ENCODE measurements at regions not wholly inside any gene's neighbourhood (a gene's known extent, or its start where the extent isn't known, plus 50 kb on each side); places are given as distances from the start of the nearest gene placed in this dataset.

- Histone ChIP-seq H3K27me3 (ENCODE audit: insufficient read depth, low read depth) (no peaks in the 10 kb centered on the region), H3K4me2 (no peak overlapping the region; the same call in 1 of the 2 replicates), H3K27ac (no peak overlapping the region), H3K9me3 (ENCODE audit: insufficient read depth, low read depth) (no peaks in the 10 kb centered on the region), H4K20me1 (ENCODE audit: insufficient read depth) (no peaks in the 10 kb centered on the region), H3K79me2 (ENCODE audit: low read depth) (no peaks in the 10 kb centered on the region), H3F3A (ENCODE audit: insufficient read depth, low read depth) (peaks cover 28% of the 10 kb centered on the region), H3K4me3 (no peak overlapping the region), H3K36me3 (ENCODE audit: low read depth) (no peaks in the 10 kb centered on the region), H3K9me2 (ENCODE audit: insufficient read depth) (no peaks in the 10 kb centered on the region), H3K4me1 (replicated peaks; ENCODE audit: insufficient read depth) (peaks cover 47% of the 10 kb centered on the region), H2AFZ (no peak overlapping the region)
- DNase-seq: peak; percentile 12 to 69
- no TSS peak for BruUV-seq (replicated peaks)
- ChIA-PET POLR2A (ENCODE audit: unreplicated experiment) (interaction anchor here (0.8 kb wide), 1 partner anchor 542 kb away, joined by 7 read pairs; no protein-coding TSS in a partner anchor), CTCF (no interaction called here)
- TF ChIP-seq CTCF (conservative IDR thresholded peaks at IDR 0.05): no peak
- TF ChIP-seq EZH2 (IDR thresholded peaks at IDR 0.05; ENCODE audit: low read depth): no peak
- intact Hi-C loops (cut with micrococcal nuclease; ENCODE audit: unreplicated experiment): loop anchor here (5.0 kb wide), 2 partner anchors 453 to 528 kb away; partner anchors contain the start of genes SIX1 and SIX4
Observed at GRCh38 chr14:61174987-61175386, 106.2 kb downstream of the TMEM30B start.

GRCh38 chr14:61174441-61174891 is 106.7 kb downstream of the TMEM30B start:
- Histone ChIP-seq H3K36me3 (ENCODE audit: low read depth) (no peaks in the 10 kb centered on the region), H3F3A (ENCODE audit: insufficient read depth, low read depth) (peaks cover 28% of the 10 kb centered on the region), H2AFZ (no peak overlapping the region), H3K4me1 (replicated peaks; ENCODE audit: insufficient read depth) (peaks cover 43% of the 10 kb centered on the region), H3K79me2 (ENCODE audit: low read depth) (no peaks in the 10 kb centered on the region), H3K9me2 (ENCODE audit: insufficient read depth) (no peaks in the 10 kb centered on the region), H4K20me1 (ENCODE audit: insufficient read depth) (no peaks in the 10 kb centered on the region), H3K4me3 (no peak overlapping the region), H3K9me3 (ENCODE audit: insufficient read depth, low read depth) (no peaks in the 10 kb centered on the region), H3K27ac (no peak overlapping the region), H3K27me3 (ENCODE audit: insufficient read depth, low read depth) (no peaks in the 10 kb centered on the region), H3K4me2 (no peak overlapping the region; the same call in 1 of the 2 replicates)
- ChIA-PET CTCF (no interaction called here), POLR2A (ENCODE audit: unreplicated experiment) (interaction anchor here (0.7 kb wide), 1 partner anchor 104 kb away, joined by 7 read pairs; no protein-coding TSS in a partner anchor)
- no peak for TF ChIP-seq EZH2 (IDR thresholded peaks at IDR 0.05; ENCODE audit: low read depth)
- no peak for TF ChIP-seq CTCF (conservative IDR thresholded peaks at IDR 0.05)
- intact Hi-C loops (cut with micrococcal nuclease; ENCODE audit: unreplicated experiment): no loop called here
- BruUV-seq (replicated peaks): no TSS peak
- no peak for DNase-seq

- H3F3A ChIP-seq (ENCODE audit: insufficient read depth, low read depth): peaks cover 5% of the 10 kb centered on the region; the same call in 1 of the 2 replicates
- no peak overlapping the region for H3K4me3 ChIP-seq
- H3K9me3 ChIP-seq (ENCODE audit: insufficient read depth, low read depth): no peaks in the 10 kb centered on the region
- DNase-seq: no peak
- BruUV-seq (replicated peaks): no TSS peak
- no peaks in the 10 kb centered on the region for H3K27me3 ChIP-seq (ENCODE audit: insufficient read depth, low read depth)
- 0 out of 2 replicates have a peak, but pooled peaks cover 3% of the 10 kb centered on the region for H4K20me1 ChIP-seq (ENCODE audit: insufficient read depth)
- intact Hi-C loops (cut with micrococcal nuclease; ENCODE audit: unreplicated experiment): no loop called here
- no peak for TF ChIP-seq CTCF (conservative IDR thresholded peaks at IDR 0.05)
- no peak for TF ChIP-seq EZH2 (IDR thresholded peaks at IDR 0.05; ENCODE audit: low read depth)
- no peaks in the 10 kb centered on the region for H3K79me2 ChIP-seq (ENCODE audit: low read depth)
- H2AFZ ChIP-seq: no peak overlapping the region
- H3K9me2 ChIP-seq (ENCODE audit: insufficient read depth): no peaks in the 10 kb centered on the region
- H3K36me3 ChIP-seq (ENCODE audit: low read depth): no peaks in the 10 kb centered on the region
- ChIA-PET POLR2A (ENCODE audit: unreplicated experiment) (no interaction called here), CTCF (no interaction called here)
- H3K27ac ChIP-seq: no peak overlapping the region
- H3K4me1 ChIP-seq (replicated peaks; ENCODE audit: insufficient read depth): peaks cover 17% of the 10 kb centered on the region
- no peak overlapping the region for H3K4me2 ChIP-seq
Observed at GRCh38 chr14:61171727-61172126, 109.4 kb downstream of the TMEM30B start.
